ENCODE measurements at regions not wholly inside any gene's neighbourhood (a gene's known extent, or its start where the extent isn't known, plus 50 kb on each side); places are given as distances from the start of the nearest gene placed in this dataset.

GRCh38 chr1:58430421-58431275 is 115.9 kb downstream of the OMA1 start:
- DNase-seq (ENCODE audit: low read depth in 2 of 2) = no peak

DNA sequence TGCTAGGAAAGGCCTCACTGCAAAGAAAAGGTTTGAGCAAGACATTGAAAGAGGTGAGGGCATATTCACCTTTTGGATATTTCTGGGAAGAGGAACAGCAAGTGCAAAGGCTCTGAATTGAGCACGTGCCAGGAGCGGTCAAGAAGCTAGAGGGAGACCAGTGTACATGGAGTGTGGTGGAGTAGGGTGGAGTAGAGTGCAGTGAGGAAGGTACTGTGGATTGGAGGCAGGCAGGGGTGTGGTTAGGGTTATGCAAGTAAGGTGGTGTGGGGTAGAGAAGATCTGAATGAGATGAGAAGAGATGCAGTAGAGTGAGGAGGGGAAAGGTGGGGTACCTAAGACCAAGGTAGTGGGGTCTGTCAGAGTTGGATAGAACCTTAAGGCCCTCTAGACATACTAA is 119.6 kb downstream of the OMA1 start:
- no peak for DNase-seq (ENCODE audit: low read depth in 2 of 2)

GRCh38 chr1:58422436-58422835 is 124.1 kb downstream of the OMA1 start:
- DNase-seq (ENCODE audit: low read depth in 2 of 2) = no peak

- DNase-seq (ENCODE audit: low read depth in 2 of 2) = no peak
Measured at GRCh38 chr1:58418283-58419228, 128.0 kb downstream of the OMA1 start.

GRCh38 chr1:58412071-58412580 is 134.4 kb downstream of the OMA1 start:
- DNase-seq (ENCODE audit: low read depth in 2 of 2) = no peak

DNA sequence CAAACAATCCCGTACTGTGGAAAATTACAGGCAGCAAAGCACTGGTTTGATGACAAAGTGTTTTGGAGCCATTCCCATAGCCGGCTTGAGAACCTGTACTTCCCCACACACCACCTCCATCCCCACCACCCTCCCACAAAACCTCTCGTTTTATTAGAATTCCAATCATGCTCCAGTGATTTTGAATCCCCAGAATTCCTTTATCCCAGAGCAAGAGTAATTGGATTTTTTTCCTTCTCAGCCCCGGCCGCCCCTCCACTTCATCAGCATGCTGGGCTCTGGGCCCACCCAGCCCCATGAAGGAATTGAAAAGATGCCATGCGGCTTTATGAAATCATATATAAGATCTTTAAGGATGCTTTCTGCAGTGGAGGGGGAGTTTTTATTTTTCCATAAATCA is 136.6 kb downstream of the OMA1 start:
- no peak for DNase-seq (ENCODE audit: low read depth in 2 of 2)

GRCh38 chr1:58409336-58409735 is 137.2 kb downstream of the OMA1 start:
- no peak for DNase-seq (ENCODE audit: low read depth in 2 of 2)

DNA sequence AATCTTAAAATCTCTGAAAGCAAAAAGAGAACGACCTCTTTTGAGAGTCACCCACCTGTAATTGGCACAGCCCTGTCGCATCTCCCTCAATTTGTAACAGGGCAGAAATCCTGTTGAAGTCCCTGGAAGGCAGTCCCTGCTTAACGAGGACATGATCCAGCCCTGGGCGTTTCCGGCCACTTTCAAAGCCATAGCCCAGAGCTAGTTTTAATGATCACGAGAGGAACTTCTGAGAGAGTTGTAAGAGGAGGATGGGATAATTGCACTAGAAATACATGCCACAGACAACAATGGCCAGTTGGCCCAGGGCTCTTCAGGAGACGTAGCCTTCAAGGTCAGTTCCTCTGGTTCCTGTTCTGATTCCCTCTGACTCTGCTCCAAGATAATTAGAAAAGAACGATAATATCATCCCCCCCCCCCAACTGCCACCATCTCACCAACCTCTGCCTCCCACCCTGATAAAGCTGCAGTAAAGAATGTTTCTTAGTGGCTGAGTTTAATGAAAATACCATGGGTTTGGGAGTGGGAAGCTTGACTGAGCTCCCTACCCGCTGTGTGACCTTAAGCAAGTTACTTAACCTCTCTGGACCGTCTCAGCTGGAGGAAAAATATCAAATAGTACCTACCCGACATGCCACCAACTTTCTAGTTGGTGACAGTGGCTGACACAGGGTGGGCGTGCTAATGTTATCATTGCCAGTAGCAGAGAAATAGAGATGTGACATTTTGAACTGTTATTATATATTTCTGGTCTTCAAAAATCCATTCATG is 140.0 kb downstream of the OMA1 start:
- DNase-seq (ENCODE audit: low read depth in 2 of 2) = no peak

- no peak for DNase-seq (ENCODE audit: low read depth in 2 of 2)
Measured at GRCh38 chr1:58405660-58406059, 140.9 kb downstream of the OMA1 start.

DNA sequence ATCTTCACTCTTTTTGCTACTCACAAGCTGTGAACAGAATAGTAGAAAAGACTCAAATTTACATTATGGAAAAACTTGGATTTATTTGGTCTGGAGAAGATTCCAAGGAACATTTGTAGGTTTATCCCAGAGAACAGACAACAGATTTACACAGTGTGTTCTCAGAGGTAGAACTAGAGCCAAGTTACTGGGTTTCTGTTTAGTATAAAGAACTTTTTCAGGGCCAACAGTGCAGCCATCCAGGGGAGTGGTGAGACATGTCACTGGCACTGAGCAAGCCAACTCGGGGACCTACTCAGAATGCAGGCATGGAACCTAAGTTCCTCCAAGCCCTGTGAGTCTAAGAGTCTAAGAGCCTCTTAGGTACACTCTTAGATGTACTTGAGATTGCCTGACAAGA is 142.6 kb downstream of the OMA1 start:
- no peak for DNase-seq (ENCODE audit: low read depth in 2 of 2)

DNA sequence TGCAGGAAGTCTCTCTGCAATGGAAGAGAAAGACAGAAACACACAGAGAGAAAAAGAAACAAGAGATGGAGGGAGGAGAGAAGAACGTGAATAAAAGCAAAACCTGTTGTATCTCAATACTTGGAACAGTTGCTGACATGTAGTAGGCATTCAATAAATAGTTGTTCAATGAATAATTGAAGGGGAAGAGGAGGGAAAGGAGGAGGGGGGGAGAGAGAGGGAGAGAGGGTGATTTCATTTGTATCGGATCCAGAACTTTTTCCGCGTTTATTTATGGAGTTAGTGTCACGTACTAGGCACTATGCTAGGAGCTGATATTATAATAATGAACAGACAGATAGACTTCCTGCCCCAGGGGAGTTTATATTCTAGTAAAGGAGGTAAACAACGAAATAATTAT is 144.1 kb downstream of the OMA1 start:
- DNase-seq (ENCODE audit: low read depth in 2 of 2) = no peak

DNA sequence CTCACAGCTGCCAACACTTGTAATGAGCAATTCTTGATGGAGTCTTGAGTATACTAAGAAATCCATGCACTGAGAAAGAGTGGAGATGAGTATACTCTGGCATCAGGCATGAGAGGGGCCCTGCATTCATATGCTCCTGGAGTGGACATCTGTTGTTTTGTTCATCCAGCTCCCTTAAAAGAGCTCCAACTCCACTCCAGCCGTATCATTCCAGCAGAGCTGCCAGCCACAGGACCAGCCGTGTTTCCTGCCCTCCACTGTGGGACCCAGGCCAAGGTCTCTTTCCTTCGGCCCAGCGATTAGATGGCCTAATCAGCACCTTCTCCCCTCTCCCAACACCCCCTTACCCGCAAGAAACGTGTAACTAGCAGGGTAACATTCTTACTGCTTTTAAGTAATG is 144.5 kb downstream of the OMA1 start:
- no peak for DNase-seq (ENCODE audit: low read depth in 2 of 2)

DNA sequence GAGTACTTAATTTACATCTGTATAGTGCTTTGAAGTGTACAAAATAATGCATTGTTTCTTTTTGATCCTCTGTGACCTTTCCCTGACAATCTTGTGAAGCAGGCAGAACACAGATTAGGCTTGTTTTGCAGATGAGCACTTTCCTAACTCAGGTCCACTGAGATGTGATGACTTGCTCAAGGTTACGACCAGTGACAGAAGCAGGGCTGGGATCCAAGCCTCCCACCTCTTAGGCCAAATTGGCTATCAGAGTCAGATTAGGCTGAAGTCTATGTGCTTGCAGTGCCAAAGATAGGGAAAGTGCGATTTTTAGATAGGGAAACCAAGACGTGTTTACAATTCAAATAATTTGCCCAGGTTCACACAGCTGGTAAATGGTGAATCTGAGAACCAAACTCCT is 147.3 kb downstream of the OMA1 start:
- no peak for DNase-seq (ENCODE audit: low read depth in 2 of 2)

DNA sequence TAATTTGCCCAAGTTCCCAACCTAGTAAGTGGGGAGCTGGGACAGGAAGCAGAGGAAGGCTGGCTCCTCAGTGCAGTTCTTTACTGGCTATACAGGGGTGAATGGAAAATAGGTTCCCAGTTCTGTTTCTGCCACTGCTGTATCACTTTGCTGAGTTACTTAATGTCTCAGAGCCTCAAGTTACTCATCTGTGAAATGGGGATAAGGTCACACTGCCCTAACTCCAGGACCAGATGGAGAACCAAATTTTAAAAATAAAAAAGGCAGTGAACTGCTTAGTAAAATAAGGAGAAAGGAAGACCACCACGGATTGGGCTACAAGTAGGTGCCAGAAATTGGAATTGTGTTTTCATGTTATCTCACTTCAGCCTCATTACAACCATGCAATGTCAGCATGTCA is 147.8 kb downstream of the OMA1 start:
- no peak for DNase-seq (ENCODE audit: low read depth in 2 of 2)

DNA sequence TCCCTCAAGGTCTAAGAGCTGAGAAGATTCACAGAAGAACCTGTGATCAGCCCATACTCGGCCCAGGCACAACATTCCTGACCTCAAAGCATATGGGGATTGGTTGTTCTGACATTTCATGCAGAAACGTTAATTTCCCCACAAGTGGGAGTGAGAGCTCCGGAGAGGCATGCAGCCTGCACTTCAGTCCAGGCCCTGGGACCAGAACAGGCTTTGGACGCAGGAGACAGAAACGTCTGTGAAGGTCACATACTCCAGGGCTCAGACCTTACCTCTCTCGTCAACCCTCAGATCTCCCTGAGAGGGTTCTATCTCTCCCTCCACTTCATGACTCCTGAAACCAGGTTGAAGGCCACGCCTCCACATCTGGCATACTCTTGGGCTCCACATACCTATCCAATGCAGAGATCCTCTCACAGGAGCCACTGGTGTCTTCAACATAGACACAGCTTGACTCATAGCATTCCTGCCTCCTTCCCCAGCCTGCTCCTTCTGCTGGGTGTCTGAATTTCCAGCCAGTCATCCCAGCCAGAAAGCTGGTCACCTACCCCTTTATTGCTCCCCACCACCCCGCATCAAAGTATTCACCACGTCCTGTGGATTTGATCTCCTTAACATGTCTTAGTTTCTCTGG is 149.2 kb downstream of the OMA1 start:
- DNase-seq (ENCODE audit: low read depth in 2 of 2) = no peak

DNA sequence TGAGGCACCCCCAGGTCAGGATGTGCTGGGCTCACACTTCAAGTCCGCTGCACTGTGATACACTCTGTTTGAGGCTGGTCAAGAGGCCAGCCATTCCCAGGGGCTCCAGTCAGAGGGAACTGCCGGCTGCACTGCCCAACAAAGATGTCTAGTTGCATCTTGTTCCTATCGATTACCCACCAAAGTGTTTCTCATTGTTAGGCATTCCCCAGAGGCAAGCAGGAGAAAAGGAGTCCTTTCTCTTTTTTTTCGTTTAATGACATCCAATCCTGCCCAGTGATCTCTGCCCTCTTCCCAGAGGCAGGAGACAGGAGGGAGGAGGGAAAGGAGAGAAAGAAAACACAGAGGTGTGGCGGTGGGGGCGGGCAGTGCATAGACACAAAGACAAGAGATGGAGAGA is 150.4 kb downstream of the OMA1 start:
- DNase-seq (ENCODE audit: low read depth in 2 of 2) = no peak

GRCh38 chr1:58395355-58395754 is 151.2 kb downstream of the OMA1 start:
- DNase-seq (ENCODE audit: low read depth in 2 of 2) = no peak

- no peak for DNase-seq (ENCODE audit: low read depth in 2 of 2)
Measured at GRCh38 chr1:58392083-58392482, 154.4 kb downstream of the OMA1 start.

- no peak for DNase-seq (ENCODE audit: low read depth in 2 of 2)
Measured at GRCh38 chr1:58391514-58391913, 155.0 kb downstream of the OMA1 start.

DNA sequence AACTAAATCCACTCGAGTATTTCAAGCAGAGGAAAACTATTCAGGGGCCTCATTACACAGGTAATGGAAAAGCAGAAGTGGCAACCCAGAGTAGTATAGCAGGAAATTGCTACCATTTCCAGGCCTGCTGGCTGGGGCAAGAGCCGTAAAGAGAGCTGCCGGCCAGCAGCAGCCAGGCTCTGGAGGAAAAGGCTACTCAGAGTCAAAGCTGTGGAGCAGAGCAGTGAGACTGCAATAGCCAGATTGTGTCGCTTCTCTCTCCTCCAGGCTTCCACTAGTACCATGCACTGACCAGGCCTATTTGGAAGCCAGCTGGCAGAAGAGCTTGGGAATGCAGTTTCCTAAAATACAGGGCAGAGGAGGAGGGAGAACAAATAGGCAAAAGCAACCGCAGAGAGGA is 155.5 kb downstream of the OMA1 start:
- DNase-seq (ENCODE audit: low read depth in 2 of 2) = no peak

GRCh38 chr1:58390091-58390490 is 156.4 kb downstream of the OMA1 start:
- no peak for DNase-seq (ENCODE audit: low read depth in 2 of 2)
